ENCODE measurements at regions not wholly inside any gene's neighbourhood (a gene's known extent, or its start where the extent isn't known, plus 50 kb on each side); places are given as distances from the start of the nearest gene placed in this dataset.

DNA sequence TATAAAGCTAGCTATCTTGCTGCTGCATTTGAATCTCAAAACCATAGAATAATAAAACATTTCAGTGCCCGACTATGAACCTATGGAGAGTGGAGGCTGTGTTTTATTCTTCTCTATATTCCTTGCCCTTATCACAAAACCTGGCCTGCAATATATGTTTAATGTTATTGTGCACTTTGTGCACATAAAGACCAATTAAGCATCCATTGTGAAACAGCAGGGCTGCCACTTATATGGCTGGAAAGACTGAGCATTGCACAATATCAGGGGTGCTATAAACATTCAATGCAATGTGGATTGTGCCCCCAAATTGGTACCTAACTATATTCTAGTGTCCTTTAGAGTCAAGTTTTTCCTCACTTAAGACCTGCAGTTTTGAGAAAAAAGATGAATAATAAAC lies 83.2 kb downstream of the RDH14 start:
- intact Hi-C loops (cut with DNase I) = no loop called here
- no peaks in the 10 kb centered on the region for H3K4me1 ChIP-seq (replicated peaks in 1 of 2)
- no peak for DNase-seq
- no peak overlapping the region for H3K27ac ChIP-seq
- 89 to 93% (median 92%) methylated on average over 1 of the region's 1 CpG for WGBS, 4 donors
- no peak overlapping the region for H3K4me3 ChIP-seq
- no peaks in the 10 kb centered on the region for H3K9me3 ChIP-seq (replicated peaks in 1 of 3)
- H3K36me3 ChIP-seq (replicated peaks in 1 of 2) = no peaks in the 10 kb centered on the region
- TF ChIP-seq, protein P1, sequence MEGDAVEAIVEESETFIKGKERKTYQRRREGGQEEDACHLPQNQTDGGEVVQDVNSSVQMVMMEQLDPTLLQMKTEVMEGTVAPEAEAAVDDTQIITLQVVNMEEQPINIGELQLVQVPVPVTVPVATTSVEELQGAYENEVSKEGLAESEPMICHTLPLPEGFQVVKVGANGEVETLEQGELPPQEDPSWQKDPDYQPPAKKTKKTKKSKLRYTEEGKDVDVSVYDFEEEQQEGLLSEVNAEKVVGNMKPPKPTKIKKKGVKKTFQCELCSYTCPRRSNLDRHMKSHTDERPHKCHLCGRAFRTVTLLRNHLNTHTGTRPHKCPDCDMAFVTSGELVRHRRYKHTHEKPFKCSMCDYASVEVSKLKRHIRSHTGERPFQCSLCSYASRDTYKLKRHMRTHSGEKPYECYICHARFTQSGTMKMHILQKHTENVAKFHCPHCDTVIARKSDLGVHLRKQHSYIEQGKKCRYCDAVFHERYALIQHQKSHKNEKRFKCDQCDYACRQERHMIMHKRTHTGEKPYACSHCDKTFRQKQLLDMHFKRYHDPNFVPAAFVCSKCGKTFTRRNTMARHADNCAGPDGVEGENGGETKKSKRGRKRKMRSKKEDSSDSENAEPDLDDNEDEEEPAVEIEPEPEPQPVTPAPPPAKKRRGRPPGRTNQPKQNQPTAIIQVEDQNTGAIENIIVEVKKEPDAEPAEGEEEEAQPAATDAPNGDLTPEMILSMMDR (IDR thresholded peaks at IDR 0.05) = no peak
- no peak for TF ChIP-seq POLR2A (IDR thresholded peaks at IDR 0.05)
- no peaks in the 10 kb centered on the region for H3K27me3 ChIP-seq

DNA sequence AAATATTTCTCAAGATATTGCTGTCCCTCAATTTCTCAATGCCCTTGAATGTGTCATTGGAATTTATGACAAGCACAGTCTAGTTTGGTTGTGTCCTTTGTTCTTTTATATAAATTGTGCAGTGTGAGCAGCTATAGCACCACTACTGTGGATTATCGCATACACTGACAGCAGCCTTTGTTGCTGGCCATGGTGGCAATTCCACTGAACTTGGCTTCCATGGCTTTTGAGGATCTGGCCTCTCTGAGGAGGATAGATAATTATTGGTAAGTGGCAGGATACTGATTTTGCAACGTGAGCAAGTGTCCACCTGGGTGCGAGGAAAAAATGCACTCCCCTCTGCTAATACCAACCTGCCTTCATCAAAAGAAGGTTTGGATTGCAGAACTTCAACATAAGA lies 84.0 kb downstream of the RDH14 start:
- no peaks in the 10 kb centered on the region for H3K9me3 ChIP-seq (replicated peaks in 1 of 3)
- DNase-seq = no peak
- no peak overlapping the region for H3K27ac ChIP-seq
- H3K4me1 ChIP-seq (replicated peaks in 1 of 2) = no peaks in the 10 kb centered on the region
- H3K4me3 ChIP-seq = no peak overlapping the region
- H3K27me3 ChIP-seq = no peaks in the 10 kb centered on the region
- intact Hi-C loops (cut with DNase I) = no loop called here
- TF ChIP-seq POLR2A (IDR thresholded peaks at IDR 0.05) = no peak
- no peaks in the 10 kb centered on the region for H3K36me3 ChIP-seq (replicated peaks in 1 of 2)
- WGBS, 4 donors = 86 to 94% (median 88%) methylated on average over 3 of the region's 3 CpGs

DNA sequence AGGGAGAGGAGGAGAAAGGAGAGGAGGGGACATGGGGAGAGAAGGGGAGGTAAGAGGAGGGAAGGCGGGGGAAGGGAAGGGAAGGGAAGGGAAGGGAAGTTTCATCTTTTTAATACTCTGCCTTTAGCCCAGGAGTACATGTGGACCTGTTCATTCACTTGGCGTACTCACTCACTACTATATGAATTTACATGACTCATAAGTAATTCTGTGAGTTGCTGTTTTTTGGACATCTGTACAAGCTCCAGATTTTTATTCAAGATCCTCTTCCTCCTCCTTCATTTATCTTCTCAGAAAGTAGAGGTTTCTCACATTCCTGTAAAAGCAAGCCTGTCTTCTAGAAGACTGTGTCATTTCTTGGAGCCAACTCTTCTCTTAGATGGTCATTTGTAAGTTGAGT lies 84.6 kb downstream of the RDH14 start:
- 88 to 93% (median 90%) methylated on average over 2 of the region's 2 CpGs for WGBS, 4 donors
- no peaks in the 10 kb centered on the region for H3K4me1 ChIP-seq (replicated peaks in 1 of 2)
- no peak overlapping the region for H3K27ac ChIP-seq
- no peak overlapping the region for H3K4me3 ChIP-seq
- H3K27me3 ChIP-seq = no peaks in the 10 kb centered on the region
- TF ChIP-seq POLR2A (IDR thresholded peaks at IDR 0.05) = no peak
- TF ChIP-seq, protein P1 (IDR thresholded peaks at IDR 0.05) = no peak
- no peaks in the 10 kb centered on the region for H3K36me3 ChIP-seq (replicated peaks in 1 of 2)
- H3K9me3 ChIP-seq (replicated peaks in 1 of 3) = no peaks in the 10 kb centered on the region
- intact Hi-C loops (cut with DNase I) = no loop called here
- no peak for DNase-seq

DNA sequence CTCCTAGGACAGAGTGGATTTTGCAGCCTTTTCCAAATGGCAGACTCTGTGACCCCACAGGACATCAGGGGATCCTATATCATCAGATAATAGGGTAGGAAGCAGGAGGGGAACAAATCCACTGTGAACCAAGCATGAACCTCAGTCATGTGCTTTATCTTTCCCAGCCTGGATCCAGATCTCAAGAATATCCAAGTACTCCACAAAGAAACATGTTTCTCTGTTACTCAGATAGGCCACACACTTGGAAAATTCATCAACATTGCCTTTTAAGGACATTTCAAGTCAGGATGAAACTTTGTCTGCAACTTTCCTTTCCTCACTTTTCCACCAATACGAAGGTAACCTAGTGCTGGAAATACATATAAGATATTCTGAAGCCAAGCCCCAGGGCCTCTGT lies 85.8 kb downstream of the RDH14 start:
- no peak for DNase-seq
- H3K9me3 ChIP-seq (replicated peaks in 1 of 3) = no peaks in the 10 kb centered on the region
- TF ChIP-seq POLR2A (IDR thresholded peaks at IDR 0.05) = no peak
- TF ChIP-seq, protein P1 (IDR thresholded peaks at IDR 0.05) = no peak
- H3K27ac ChIP-seq = no peak overlapping the region
- H3K36me3 ChIP-seq (replicated peaks in 1 of 2) = no peaks in the 10 kb centered on the region
- no peaks in the 10 kb centered on the region for H3K27me3 ChIP-seq
- 73 to 100% (median 80%) methylated on average over 1 of the region's 1 CpG for WGBS, 4 donors
- intact Hi-C loops (cut with DNase I) = no loop called here
- H3K4me1 ChIP-seq (replicated peaks in 1 of 2) = no peaks in the 10 kb centered on the region
- H3K4me3 ChIP-seq = no peak overlapping the region
